ENCODE measurements at regions not wholly inside any gene's neighbourhood (a gene's known extent, or its start where the extent isn't known, plus 50 kb on each side); places are given as distances from the start of the nearest gene placed in this dataset.

DNA sequence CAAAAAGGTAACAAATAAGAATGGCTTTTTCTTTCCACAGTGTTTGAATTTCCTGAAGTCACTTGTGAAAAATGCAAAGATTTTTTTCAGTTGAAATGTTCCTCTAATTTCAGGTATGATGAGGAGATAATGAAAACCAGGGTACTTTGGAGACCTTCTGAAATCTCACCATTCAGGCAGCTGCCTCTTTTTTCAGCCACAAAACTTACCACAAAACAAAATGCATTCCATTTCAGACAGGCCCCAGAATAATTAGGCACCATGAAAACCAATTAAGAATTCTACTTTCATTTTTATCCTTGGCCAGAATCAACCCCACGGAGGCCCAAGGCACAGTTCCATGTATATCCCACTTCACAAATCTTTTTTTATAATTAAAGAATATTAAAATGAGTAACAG lies 880.3 kb upstream of the ACVR2A start:
- intact Hi-C loops (cut with micrococcal nuclease): no loop called here
- H3K4me2 ChIP-seq (ENCODE audit: low read length): no peak overlapping the region
- H3K4me3 ChIP-seq (ENCODE audit: low read length): no peak overlapping the region
- H3K79me2 ChIP-seq (ENCODE audit: low read length): no peaks in the 10 kb centered on the region
- ChIA-PET CTCF (no interaction called here), POLR2A (ENCODE audit: unreplicated experiment) (no interaction called here)
- no peak for TF ChIP-seq EZH2phosphoT487 (IDR thresholded peaks at IDR 0.05; ENCODE audit: borderline replicate concordance, low read length)
- TF ChIP-seq, protein P1, sequence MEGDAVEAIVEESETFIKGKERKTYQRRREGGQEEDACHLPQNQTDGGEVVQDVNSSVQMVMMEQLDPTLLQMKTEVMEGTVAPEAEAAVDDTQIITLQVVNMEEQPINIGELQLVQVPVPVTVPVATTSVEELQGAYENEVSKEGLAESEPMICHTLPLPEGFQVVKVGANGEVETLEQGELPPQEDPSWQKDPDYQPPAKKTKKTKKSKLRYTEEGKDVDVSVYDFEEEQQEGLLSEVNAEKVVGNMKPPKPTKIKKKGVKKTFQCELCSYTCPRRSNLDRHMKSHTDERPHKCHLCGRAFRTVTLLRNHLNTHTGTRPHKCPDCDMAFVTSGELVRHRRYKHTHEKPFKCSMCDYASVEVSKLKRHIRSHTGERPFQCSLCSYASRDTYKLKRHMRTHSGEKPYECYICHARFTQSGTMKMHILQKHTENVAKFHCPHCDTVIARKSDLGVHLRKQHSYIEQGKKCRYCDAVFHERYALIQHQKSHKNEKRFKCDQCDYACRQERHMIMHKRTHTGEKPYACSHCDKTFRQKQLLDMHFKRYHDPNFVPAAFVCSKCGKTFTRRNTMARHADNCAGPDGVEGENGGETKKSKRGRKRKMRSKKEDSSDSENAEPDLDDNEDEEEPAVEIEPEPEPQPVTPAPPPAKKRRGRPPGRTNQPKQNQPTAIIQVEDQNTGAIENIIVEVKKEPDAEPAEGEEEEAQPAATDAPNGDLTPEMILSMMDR (conservative IDR thresholded peaks at IDR 0.05; ENCODE audit: low read depth, low read length): no peak
- no peak for TF ChIP-seq EZH2 (IDR thresholded peaks at IDR 0.05; ENCODE audit: low read length, unreplicated experiment)
- H2AFZ ChIP-seq (ENCODE audit: low read length): no peak overlapping the region
- 0 out of 2 replicates have a peak, but pooled peaks cover 5% of the 10 kb centered on the region for H3K4me1 ChIP-seq (ENCODE audit: insufficient read depth, low read length)
- no peaks in the 10 kb centered on the region for H3K9me3 ChIP-seq (ENCODE audit: low read length)
- no peak overlapping the region for H3K27ac ChIP-seq (ENCODE audit: low read length)
- no peaks in the 10 kb centered on the region for H3K9me2 ChIP-seq (replicated peaks; ENCODE audit: low read length)
- no peaks in the 10 kb centered on the region for H3K36me3 ChIP-seq (ENCODE audit: low read depth, low read length)
- DNase-seq: no peak
- no peaks in the 10 kb centered on the region for H3K27me3 ChIP-seq (ENCODE audit: low read length)
- no peak overlapping the region for H3K9ac ChIP-seq (ENCODE audit: low read length)
- BruUV-seq (replicated peaks): no TSS peak
- no peak for ATAC-seq
- H4K20me1 ChIP-seq (ENCODE audit: low read length): no peaks in the 10 kb centered on the region
- H3F3A ChIP-seq (ENCODE audit: low read length, unreplicated experiment): no peaks in the 10 kb centered on the region

DNA sequence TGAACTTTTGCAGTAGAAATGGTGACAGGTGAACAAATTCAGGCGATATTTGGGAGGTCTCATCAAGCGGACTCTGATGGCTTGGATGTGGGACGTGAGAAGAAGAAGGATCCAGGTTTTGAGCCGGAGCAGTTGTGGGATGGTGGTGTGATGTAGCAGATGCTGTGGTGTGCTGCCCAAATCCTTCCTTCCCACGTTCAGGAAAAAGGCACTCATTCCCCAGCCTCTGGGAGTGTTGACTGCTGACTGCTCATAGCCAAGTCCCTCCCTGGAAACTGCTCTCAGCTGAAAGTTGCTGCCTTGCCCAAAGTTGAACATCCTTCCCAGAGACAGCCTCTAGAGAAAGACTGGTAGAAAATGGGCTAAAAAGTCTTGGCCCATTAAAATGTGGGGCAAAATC lies 890.3 kb upstream of the ACVR2A start:
- intact Hi-C loops (cut with micrococcal nuclease): no loop called here
- Histone ChIP-seq H3K4me2 (ENCODE audit: low read length) (no peak overlapping the region), H3K9me2 (replicated peaks; ENCODE audit: low read length) (no peaks in the 10 kb centered on the region), H3F3A (ENCODE audit: low read length, unreplicated experiment) (no peaks in the 10 kb centered on the region), H3K79me2 (ENCODE audit: low read length) (no peaks in the 10 kb centered on the region), H3K27me3 (ENCODE audit: low read length) (no peaks in the 10 kb centered on the region), H2AFZ (ENCODE audit: low read length) (no peak overlapping the region), H4K20me1 (ENCODE audit: low read length) (no peaks in the 10 kb centered on the region), H3K36me3 (ENCODE audit: low read depth, low read length) (no peaks in the 10 kb centered on the region), H3K9me3 (ENCODE audit: low read length) (no peaks in the 10 kb centered on the region), H3K4me1 (ENCODE audit: insufficient read depth, low read length) (peaks cover 9% of the 10 kb centered on the region), H3K27ac (ENCODE audit: low read length) (no peak overlapping the region), H3K4me3 (ENCODE audit: low read length) (no peak overlapping the region), H3K9ac (ENCODE audit: low read length) (no peak overlapping the region)
- TF ChIP-seq EZH2phosphoT487 (IDR thresholded peaks at IDR 0.05; ENCODE audit: borderline replicate concordance, low read length) (no peak), EZH2 (IDR thresholded peaks at IDR 0.05; ENCODE audit: low read length, unreplicated experiment) (no peak)
- TF ChIP-seq, protein P1 (conservative IDR thresholded peaks at IDR 0.05; ENCODE audit: low read depth, low read length): no peak
- CTCF ChIA-PET: no interaction called here
- ATAC-seq: no peak
- POLR2A ChIA-PET (ENCODE audit: unreplicated experiment): no interaction called here
- no peak for DNase-seq
- no TSS peak for BruUV-seq (replicated peaks)

DNA sequence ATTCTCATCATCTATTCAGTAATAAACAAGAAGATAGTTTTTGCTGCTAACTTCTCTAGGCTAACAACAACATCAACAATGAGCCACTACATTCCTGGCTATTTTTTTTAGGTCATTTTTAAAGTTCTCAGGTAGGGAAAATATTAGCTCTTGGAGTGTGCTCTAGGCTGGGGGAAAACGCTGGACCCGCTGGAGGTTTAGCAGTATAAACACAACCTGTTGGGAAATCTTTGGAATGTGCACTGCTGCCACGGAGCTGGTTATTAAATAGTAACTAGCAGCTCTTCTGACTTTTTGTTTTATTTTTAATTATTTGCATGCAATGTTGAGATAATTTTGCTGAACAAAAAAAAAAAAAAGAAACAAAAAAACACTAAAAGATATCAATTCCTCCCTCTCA lies 892.1 kb upstream of the ACVR2A start:
- TF ChIP-seq, protein P1 (conservative IDR thresholded peaks at IDR 0.05; ENCODE audit: low read depth, low read length): no peak
- TF ChIP-seq EZH2 (IDR thresholded peaks at IDR 0.05; ENCODE audit: low read length, unreplicated experiment): no peak
- TF ChIP-seq EZH2phosphoT487 (IDR thresholded peaks at IDR 0.05; ENCODE audit: borderline replicate concordance, low read length): no peak
- no peaks in the 10 kb centered on the region for H3K27me3 ChIP-seq (ENCODE audit: low read length)
- ATAC-seq (no peak), DNase-seq (no peak)
- H3K9me3 ChIP-seq (ENCODE audit: low read length): no peaks in the 10 kb centered on the region
- H3K9me2 ChIP-seq (replicated peaks; ENCODE audit: low read length): no peaks in the 10 kb centered on the region
- H4K20me1 ChIP-seq (ENCODE audit: low read length): no peaks in the 10 kb centered on the region
- H3K4me2 ChIP-seq (ENCODE audit: low read length): no peak overlapping the region
- CTCF ChIA-PET: no interaction called here
- H3K27ac ChIP-seq (ENCODE audit: low read length): no peak overlapping the region
- POLR2A ChIA-PET (ENCODE audit: unreplicated experiment): interaction anchor here (0.6 kb wide), 1 partner anchor 481 kb away, joined by 13 read pairs; no protein-coding TSS in a partner anchor
- peaks cover 3% of the 10 kb centered on the region for H3K4me1 ChIP-seq (ENCODE audit: insufficient read depth, low read length)
- no peaks in the 10 kb centered on the region for H3K36me3 ChIP-seq (ENCODE audit: low read depth, low read length)
- H3K4me3 ChIP-seq (ENCODE audit: low read length): no peak overlapping the region
- H3F3A ChIP-seq (ENCODE audit: low read length, unreplicated experiment): no peaks in the 10 kb centered on the region
- H3K9ac ChIP-seq (ENCODE audit: low read length): no peak overlapping the region
- H3K79me2 ChIP-seq (ENCODE audit: low read length): no peaks in the 10 kb centered on the region
- no peak overlapping the region for H2AFZ ChIP-seq (ENCODE audit: low read length)
- BruUV-seq (replicated peaks): no TSS peak
- intact Hi-C loops (cut with micrococcal nuclease): no loop called here

Measured in PC-3 (cell line).